Raji (cell line): ENCODE measurements at regions not wholly inside any gene's neighbourhood (a gene's known extent, or its start where the extent isn't known, plus 50 kb on each side); places are given as distances from the start of the nearest gene placed in this dataset.

Experiments
- POLR2A ChIP-seq: IDR thresholded peaks from 2 replicates; pipeline ENCODE4 v1.6.1; 2011; ENCODE audit warnings: low read depth, low read length, control low read depth; ENCODE audit not compliant: insufficient read depth

- TF ChIP-seq POLR2A: no peak
Measured at GRCh38 chr18:57929922-57930321, 114.1 kb upstream of the NEDD4L start.

- TF ChIP-seq POLR2A: no peak
Measured at GRCh38 chr18:57928466-57928865, 115.6 kb upstream of the NEDD4L start.

- no peak for TF ChIP-seq POLR2A
Measured at GRCh38 chr18:57927511-57927910, 116.5 kb upstream of the NEDD4L start.

GRCh38 chr18:57925706-57926105, 118.3 kb upstream of the NEDD4L start:
- no peak for TF ChIP-seq POLR2A

- TF ChIP-seq POLR2A: no peak
Measured at GRCh38 chr18:57923611-57924010, 120.4 kb upstream of the NEDD4L start.

- TF ChIP-seq POLR2A: no peak
Measured at GRCh38 chr18:57922885-57923284, 119.8 kb upstream of the ATP8B1 start.

GRCh38 chr18:57921708-57922107, 118.6 kb upstream of the ATP8B1 start:
- TF ChIP-seq POLR2A: no peak

GRCh38 chr18:57920036-57920435, 116.9 kb upstream of the ATP8B1 start:
- TF ChIP-seq POLR2A: no peak

- TF ChIP-seq POLR2A: no peak
Measured at GRCh38 chr18:57918601-57919000, 115.5 kb upstream of the ATP8B1 start.

GRCh38 chr18:57916684-57917083, 113.6 kb upstream of the ATP8B1 start:
- no peak for TF ChIP-seq POLR2A

- no peak for TF ChIP-seq POLR2A
Measured at GRCh38 chr18:57915865-57916582, 112.9 kb upstream of the ATP8B1 start.

GRCh38 chr18:57915248-57915647, 112.1 kb upstream of the ATP8B1 start:
- TF ChIP-seq POLR2A: no peak

- no peak for TF ChIP-seq POLR2A
Measured at GRCh38 chr18:57913686-57914085, 110.6 kb upstream of the ATP8B1 start.

- TF ChIP-seq POLR2A: no peak
Measured at GRCh38 chr18:57910817-57911216, 107.7 kb upstream of the ATP8B1 start.

GRCh38 chr18:57910134-57910533, 107.0 kb upstream of the ATP8B1 start:
- no peak for TF ChIP-seq POLR2A

GRCh38 chr18:57909620-57910019, 106.5 kb upstream of the ATP8B1 start:
- TF ChIP-seq POLR2A: no peak

- no peak for TF ChIP-seq POLR2A
Measured at GRCh38 chr18:57908092-57908491, 105.0 kb upstream of the ATP8B1 start.
